HG02571 (cell line): ENCODE measurements at regions not wholly inside any gene's neighbourhood (a gene's known extent, or its start where the extent isn't known, plus 50 kb on each side); places are given as distances from the start of the nearest gene placed in this dataset.
"Not testable (repeated sequence)": the region's sequence is repeated elsewhere in the genome, so short reads cannot be mapped to it uniquely, and the experiment has no call there.

Source experiments
- ATAC-seq: cut with Tn5 transposase; IDR thresholded peaks from one replicate; pipeline ENCODE4 v1.9.1; 2021; ENCODE audit warnings: mild to moderate bottlenecking, moderate library complexity; ENCODE audit not compliant: unreplicated experiment

DNA sequence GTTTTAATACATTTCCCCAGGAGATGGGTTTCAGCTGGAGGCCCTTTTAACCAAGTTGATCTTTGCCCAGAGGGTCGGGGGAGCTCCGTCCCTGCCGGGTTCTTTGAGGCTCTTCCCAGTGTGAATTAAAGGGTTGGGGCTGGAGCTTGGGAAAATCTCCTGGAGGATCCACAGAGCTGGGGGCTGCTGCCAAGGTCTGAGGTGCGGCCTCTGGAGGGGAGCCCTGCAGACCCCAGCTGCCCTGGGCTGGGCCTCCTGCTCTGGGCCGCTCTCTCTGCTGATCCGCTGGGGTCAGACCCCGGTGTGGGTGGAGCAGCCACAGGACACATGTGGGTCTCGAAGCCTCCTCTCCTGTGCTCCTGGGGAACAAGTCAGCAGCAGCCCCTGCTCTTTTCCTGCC lies 51.4 kb upstream of the SFSWAP start:
- not testable (repeated sequence) for ATAC-seq

DNA sequence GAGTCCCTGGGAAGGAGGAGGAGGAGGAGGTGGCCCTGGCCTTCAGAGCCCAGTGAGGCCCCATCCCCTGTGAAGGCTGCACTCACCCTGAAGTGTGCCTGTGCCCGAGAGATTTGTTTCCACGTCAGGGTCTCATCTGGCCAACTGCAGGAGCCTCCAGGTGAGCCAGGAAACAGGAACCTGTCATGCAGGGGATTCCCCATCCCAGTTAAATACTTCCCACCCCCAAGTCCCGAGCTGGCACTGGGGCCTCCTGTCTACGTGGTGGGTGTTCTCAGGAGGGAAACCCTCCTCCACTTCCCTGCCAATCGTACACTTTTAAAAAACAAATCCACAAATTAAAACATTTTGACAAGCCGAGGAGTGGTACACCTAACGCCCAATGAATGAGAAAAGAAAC lies 50.9 kb upstream of the SFSWAP start:
- not testable (repeated sequence) for ATAC-seq

DNA sequence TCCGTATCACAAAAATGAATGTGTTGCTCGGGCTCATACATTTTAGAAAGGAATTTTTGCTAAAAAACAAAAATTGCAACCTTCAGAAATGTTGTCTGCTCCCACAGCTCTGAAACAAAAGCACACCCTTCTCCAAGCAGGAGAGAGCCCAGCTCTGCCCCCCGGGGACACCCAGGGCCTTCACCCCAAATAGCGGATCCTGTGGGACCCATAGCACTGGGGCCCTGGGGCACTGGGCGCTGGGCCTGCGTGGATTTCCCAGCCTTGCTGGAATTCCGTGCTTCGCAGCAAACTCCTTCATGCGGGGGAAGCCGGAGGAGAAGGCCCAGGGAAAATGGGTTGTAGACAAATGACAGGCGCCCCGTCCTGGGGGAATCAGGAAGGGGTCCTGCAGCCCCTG lies 50.5 kb upstream of the SFSWAP start:
- ATAC-seq, result not testable (repeated sequence)
